HG02642 (cell line): ENCODE measurements at regions not wholly inside any gene's neighbourhood (a gene's known extent, or its start where the extent isn't known, plus 50 kb on each side); places are given as distances from the start of the nearest gene placed in this dataset.
"Not testable (repeated sequence)": the region's sequence is repeated elsewhere in the genome, so short reads cannot be mapped to it uniquely, and the experiment has no call there.

Experiments
- ATAC-seq: cut with Tn5 transposase; IDR thresholded peaks from one replicate; pipeline ENCODE4 v1.9.1; 2021; ENCODE audit warnings: mild to moderate bottlenecking; ENCODE audit not compliant: unreplicated experiment, poor library complexity

- ATAC-seq: no peak
These were observed 193.9 kb downstream of the RTP5 start for GRCh38 chr2:242063436-242063835.

- no peak for ATAC-seq
These were observed 194.3 kb downstream of the RTP5 start for GRCh38 chr2:242063850-242064249.

- ATAC-seq: no peak
These were observed 195.1 kb downstream of the RTP5 start for GRCh38 chr2:242064364-242065250.

- no peak for ATAC-seq
These were observed 195.9 kb downstream of the RTP5 start for GRCh38 chr2:242065426-242065825.

- no peak for ATAC-seq
These were observed 199.5 kb downstream of the RTP5 start for GRCh38 chr2:242069018-242069417.

GRCh38 chr2:242069938-242070395 is 200.4 kb downstream of the RTP5 start:
- ATAC-seq: not testable (repeated sequence)

- not testable (repeated sequence) for ATAC-seq
These were observed 201.2 kb downstream of the RTP5 start for GRCh38 chr2:242070726-242071125.

GRCh38 chr2:242071377-242071776 is 201.8 kb downstream of the RTP5 start:
- not testable (repeated sequence) for ATAC-seq

- ATAC-seq: not testable (repeated sequence)
These were observed 202.4 kb downstream of the RTP5 start for GRCh38 chr2:242071936-242072335.

GRCh38 chr2:242075168-242075567 is 205.6 kb downstream of the RTP5 start:
- ATAC-seq: no peak

- ATAC-seq: no peak
These were observed 206.2 kb downstream of the RTP5 start for GRCh38 chr2:242075696-242076095.

GRCh38 chr2:242076184-242076583 is 206.7 kb downstream of the RTP5 start:
- not testable (repeated sequence) for ATAC-seq

GRCh38 chr2:242078426-242078825 is 208.9 kb downstream of the RTP5 start:
- not testable (repeated sequence) for ATAC-seq

GRCh38 chr2:242079792-242080191 is 210.3 kb downstream of the RTP5 start:
- ATAC-seq: not testable (repeated sequence)

GRCh38 chr2:242080575-242081214 is 211.2 kb downstream of the RTP5 start:
- ATAC-seq: not testable (repeated sequence)

- ATAC-seq: not testable (repeated sequence)
These were observed 214.5 kb downstream of the RTP5 start for GRCh38 chr2:242084034-242084433.

GRCh38 chr2:242085024-242085674 is 215.6 kb downstream of the RTP5 start:
- ATAC-seq: peak; percentile 24

- no peak for ATAC-seq
These were observed 216.6 kb downstream of the RTP5 start for GRCh38 chr2:242085941-242086621.

GRCh38 chr2:242088044-242088443 is 218.5 kb downstream of the RTP5 start:
- peak; percentile 45 for ATAC-seq

- ATAC-seq: peak; percentile 89
These were observed 219.1 kb downstream of the RTP5 start for GRCh38 chr2:242088471-242089212.
